Upper lobe of right lung (tissue), 1 donor: ENCODE measurements at regions not wholly inside any gene's neighbourhood (a gene's known extent, or its start where the extent isn't known, plus 50 kb on each side); places are given as distances from the start of the nearest gene placed in this dataset.

Source experiments
- ATAC-seq: fragments of 200-7000 bp; cut with Tn5 transposase; one replicate; pipeline ENCODE4 v1.9.1; 2020; ENCODE audit warnings: mild to moderate bottlenecking, moderate library complexity
- DNase-seq: peaks from one replicate; pipeline ENCODE4 v3.0.0-alpha.2; 2020
- H3K27ac ChIP-seq: fragments of 200-600 bp; one replicate; pipeline ENCODE4 v1.8.0; 2022
- H3K27me3 ChIP-seq: fragments of 200-600 bp; one replicate; pipeline ENCODE4 v1.8.0; 2022; ENCODE audit warnings: mild to moderate bottlenecking
- H3K36me3 ChIP-seq: fragments of 200-600 bp; one replicate; pipeline ENCODE4 v1.8.0; 2022
- H3K4me1 ChIP-seq: fragments of 200-600 bp; one replicate; pipeline ENCODE4 v1.8.0; 2022
- H3K4me3 ChIP-seq: fragments of 200-600 bp; one replicate; pipeline ENCODE4 v1.8.0; 2022; ENCODE audit warnings: mild to moderate bottlenecking
- H3K9me3 ChIP-seq: fragments of 200-600 bp; one replicate; pipeline ENCODE4 v1.8.0; 2022
- CTCF ChIP-seq: fragments of 200-600 bp; IDR thresholded peaks from one replicate; pipeline ENCODE4 v1.8.0; 2022; ENCODE audit warnings: antibody characterized with exemption
- intact Hi-C: fragments of 100-400 bp; cut with DNase I; formaldehyde crosslinking; loops from one replicate; pipeline ENCODE4 v1.11.0; 2022
- donor health status: DM: no; HTN: yes; CAD: no; lungs with severe emphysema.

- Histone ChIP-seq H3K36me3 (no peaks in the 10 kb centered on the region), H3K4me3 (no peak overlapping the region), H3K4me1 (no peaks in the 10 kb centered on the region), H3K9me3 (no peaks in the 10 kb centered on the region), H3K27ac (no peak overlapping the region), H3K27me3 (no peaks in the 10 kb centered on the region)
- ATAC-seq, result no peak
- intact Hi-C loops, result no loop called here
- DNase-seq, result no peak
- TF ChIP-seq CTCF, result no peak
These were observed 639.0 kb downstream of the BCOR start for GRCh38 chrX:39458779-39459178.

DNA sequence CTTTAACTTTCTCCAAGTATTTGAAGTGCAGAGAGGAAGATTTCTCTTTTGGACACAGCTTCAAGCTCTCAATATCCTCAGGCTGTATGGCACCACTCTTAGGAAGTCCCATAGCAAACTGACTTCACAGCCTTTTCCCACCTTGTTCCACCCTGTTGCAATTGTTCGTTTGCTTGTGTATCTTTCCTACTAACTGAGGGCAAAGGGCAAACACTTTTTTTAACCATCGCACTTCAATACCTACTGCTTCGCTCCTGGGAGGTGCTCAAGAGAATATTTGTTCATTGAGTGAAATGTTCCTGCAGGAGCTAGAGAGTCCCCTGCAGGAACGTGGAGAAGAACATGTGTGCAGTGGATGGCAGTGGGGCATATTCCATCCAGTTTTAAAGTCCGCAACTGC is 638.6 kb downstream of the BCOR start:
- DNase-seq (no peak), ATAC-seq (no peak)
- intact Hi-C loops, result no loop called here
- Histone ChIP-seq H3K4me3 (no peak overlapping the region), H3K27me3 (no peaks in the 10 kb centered on the region), H3K36me3 (no peaks in the 10 kb centered on the region), H3K9me3 (no peaks in the 10 kb centered on the region), H3K4me1 (no peaks in the 10 kb centered on the region), H3K27ac (no peak overlapping the region)
- no peak for TF ChIP-seq CTCF

DNA sequence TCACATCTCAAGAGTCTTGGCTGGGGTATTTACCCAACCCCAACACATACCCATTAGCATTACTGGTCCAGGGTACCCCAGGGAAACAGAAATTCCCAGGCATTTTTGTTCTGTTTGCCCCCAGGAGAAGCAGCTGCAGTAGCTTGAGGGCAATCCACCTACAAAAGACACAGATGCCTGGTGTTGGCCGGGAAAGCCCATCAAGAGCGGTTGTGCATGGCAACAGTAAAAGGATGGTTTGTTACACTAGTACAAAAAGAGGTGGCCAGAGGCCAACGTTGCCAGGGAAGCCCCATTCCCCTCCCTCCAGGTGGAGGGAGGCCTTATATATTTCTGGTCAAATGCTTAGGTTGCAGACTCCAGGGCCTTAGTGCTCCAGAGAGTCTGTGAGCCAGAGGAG is 637.8 kb downstream of the BCOR start:
- no peaks in the 10 kb centered on the region for H3K4me1 ChIP-seq
- no peak for ATAC-seq
- no peaks in the 10 kb centered on the region for H3K36me3 ChIP-seq
- H3K27ac ChIP-seq, result no peak overlapping the region
- no peak overlapping the region for H3K4me3 ChIP-seq
- H3K27me3 ChIP-seq, result no peaks in the 10 kb centered on the region
- TF ChIP-seq CTCF, result no peak
- H3K9me3 ChIP-seq, result no peaks in the 10 kb centered on the region
- intact Hi-C loops, result no loop called here
- DNase-seq, result no peak

DNA sequence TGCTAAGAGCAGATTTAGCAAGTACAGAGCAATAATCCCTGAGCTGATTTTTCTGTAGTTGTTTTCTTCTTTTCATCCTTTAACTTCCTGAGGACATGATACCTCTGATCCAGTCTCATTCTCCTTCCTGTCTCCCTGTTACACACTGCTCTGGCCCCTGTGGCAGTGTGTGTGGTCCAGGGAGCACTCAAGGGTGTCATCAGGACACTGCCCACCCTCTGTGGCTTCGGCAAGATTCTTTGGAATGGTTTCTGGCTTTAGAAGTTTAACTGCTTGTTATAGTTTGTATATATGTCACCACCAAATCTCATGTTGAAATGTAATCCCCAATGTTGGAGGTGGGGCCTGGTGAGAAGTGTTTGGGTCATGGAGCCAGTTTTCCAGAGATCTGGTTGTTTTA is 637.3 kb downstream of the BCOR start:
- Histone ChIP-seq H3K9me3 (no peaks in the 10 kb centered on the region), H3K27me3 (no peaks in the 10 kb centered on the region), H3K36me3 (no peaks in the 10 kb centered on the region), H3K4me3 (no peak overlapping the region), H3K4me1 (no peaks in the 10 kb centered on the region), H3K27ac (no peak overlapping the region)
- no peak for DNase-seq
- intact Hi-C loops, result no loop called here
- ATAC-seq, result no peak
- TF ChIP-seq CTCF, result no peak

GRCh38 chrX:39462835-39463234 is 634.9 kb downstream of the BCOR start:
- Histone ChIP-seq H3K27ac (no peak overlapping the region), H3K4me1 (no peaks in the 10 kb centered on the region), H3K27me3 (no peaks in the 10 kb centered on the region), H3K9me3 (no peaks in the 10 kb centered on the region), H3K36me3 (no peaks in the 10 kb centered on the region), H3K4me3 (no peak overlapping the region)
- DNase-seq (no peak), ATAC-seq (no peak)
- TF ChIP-seq CTCF, result no peak
- intact Hi-C loops, result no loop called here

DNA sequence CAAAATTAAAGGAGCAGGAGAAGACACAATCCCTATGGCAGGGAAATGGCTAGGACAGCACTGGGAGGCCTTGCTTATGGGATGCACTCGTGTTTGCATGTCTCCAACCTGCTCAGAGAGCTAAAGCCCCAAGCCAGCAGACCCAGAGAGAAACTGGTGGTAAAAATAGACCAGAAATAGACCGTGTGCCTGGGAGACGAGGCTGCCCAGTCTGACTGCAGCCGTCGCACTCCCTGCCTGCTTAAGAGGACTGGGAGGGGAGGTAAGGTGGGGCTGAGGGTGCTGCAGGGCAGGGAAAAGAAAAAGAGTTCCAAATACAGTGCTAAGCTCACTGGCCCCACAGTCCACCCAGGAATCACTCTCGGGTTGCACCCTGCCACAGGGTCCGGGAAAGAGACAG is 633.5 kb downstream of the BCOR start:
- Histone ChIP-seq H3K27ac (no peak overlapping the region), H3K9me3 (no peaks in the 10 kb centered on the region), H3K27me3 (no peaks in the 10 kb centered on the region), H3K36me3 (no peaks in the 10 kb centered on the region), H3K4me1 (no peaks in the 10 kb centered on the region), H3K4me3 (no peak overlapping the region)
- intact Hi-C loops, result no loop called here
- ATAC-seq, result no peak
- DNase-seq, result no peak
- TF ChIP-seq CTCF, result no peak
